CD1c-positive myeloid dendritic cell (primary cell): ENCODE measurements at regions not wholly inside any gene's neighbourhood (a gene's known extent, or its start where the extent isn't known, plus 50 kb on each side); places are given as distances from the start of the nearest gene placed in this dataset.

Experiments
- DNase-seq: peaks from one replicate; pipeline ENCODE4 v3.0.0-alpha.2; 2016; ENCODE audit errors: extremely low spot score

GRCh38 chr14:53896726-53897125, 59.9 kb downstream of the BMP4 start:
- no peak for DNase-seq

DNA sequence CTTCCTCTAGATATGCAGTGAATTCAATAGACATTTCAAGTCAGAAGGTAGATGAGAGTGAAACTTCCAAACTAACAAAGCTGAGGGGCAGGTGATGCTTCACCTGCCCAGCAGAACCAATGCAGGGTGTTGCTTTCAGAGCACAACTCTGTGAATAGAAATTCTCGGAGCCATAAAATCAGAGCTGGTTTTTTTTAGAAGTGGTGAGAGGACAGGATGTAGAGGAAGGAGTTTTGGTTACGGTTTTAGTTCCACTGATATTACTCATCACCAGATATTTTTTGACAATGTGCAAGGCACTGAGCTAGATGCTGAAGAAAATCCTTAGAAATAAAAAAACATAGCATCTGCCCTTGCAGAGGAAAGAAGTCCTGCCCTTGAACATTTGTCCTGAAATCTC, 62.2 kb downstream of the BMP4 start:
- DNase-seq, result no peak

DNA sequence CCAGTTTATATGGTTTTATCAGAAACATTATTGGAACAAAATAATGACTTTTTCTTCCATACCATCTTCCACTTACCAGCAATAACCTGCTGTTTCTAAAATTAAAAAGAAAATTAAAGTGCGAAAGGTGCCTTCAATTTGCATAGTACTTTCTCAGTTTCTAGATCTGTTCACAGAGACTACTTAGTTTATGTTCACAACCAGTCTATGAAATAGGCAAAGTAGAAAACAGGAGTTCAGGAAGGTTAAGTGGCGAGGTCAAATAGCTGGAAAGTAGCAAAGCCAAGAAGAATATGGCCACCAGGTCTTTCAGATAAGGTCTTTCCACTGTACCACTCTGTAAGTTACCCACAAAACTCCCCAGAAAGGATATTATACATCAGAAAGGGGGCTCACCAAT, 63.3 kb downstream of the BMP4 start:
- DNase-seq, result no peak

- no peak for DNase-seq
Measured at GRCh38 chr14:53890611-53891101, 66.0 kb downstream of the BMP4 start.

- no peak for DNase-seq
Measured at GRCh38 chr14:53888535-53889386, 67.9 kb downstream of the BMP4 start.

GRCh38 chr14:53885136-53885640, 71.4 kb downstream of the BMP4 start:
- DNase-seq, result no peak

DNA sequence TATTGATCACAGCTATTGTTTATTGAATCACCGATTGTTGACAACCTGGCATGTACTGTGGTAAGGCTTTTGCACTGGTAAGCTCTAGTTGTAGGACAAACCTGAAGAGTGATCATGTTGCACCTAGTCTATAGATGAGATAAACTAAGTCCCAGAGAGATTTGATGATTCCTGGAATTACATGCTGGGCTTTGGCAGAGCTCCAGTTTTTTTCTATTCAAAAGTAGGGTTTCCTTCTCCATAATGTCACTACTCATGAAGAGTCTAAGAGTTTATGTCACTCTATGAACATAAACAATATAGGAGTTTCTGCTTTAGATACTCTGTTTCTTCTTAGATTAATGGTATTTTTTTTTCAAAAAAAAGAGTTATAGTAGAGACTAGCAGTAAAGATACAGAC, 72.0 kb downstream of the BMP4 start:
- no peak for DNase-seq

- DNase-seq, result no peak
Measured at GRCh38 chr14:53883739-53884138, 72.9 kb downstream of the BMP4 start.

GRCh38 chr14:53882684-53883083, 73.9 kb downstream of the BMP4 start:
- DNase-seq, result no peak

GRCh38 chr14:53881921-53882320, 74.7 kb downstream of the BMP4 start:
- no peak for DNase-seq

DNA sequence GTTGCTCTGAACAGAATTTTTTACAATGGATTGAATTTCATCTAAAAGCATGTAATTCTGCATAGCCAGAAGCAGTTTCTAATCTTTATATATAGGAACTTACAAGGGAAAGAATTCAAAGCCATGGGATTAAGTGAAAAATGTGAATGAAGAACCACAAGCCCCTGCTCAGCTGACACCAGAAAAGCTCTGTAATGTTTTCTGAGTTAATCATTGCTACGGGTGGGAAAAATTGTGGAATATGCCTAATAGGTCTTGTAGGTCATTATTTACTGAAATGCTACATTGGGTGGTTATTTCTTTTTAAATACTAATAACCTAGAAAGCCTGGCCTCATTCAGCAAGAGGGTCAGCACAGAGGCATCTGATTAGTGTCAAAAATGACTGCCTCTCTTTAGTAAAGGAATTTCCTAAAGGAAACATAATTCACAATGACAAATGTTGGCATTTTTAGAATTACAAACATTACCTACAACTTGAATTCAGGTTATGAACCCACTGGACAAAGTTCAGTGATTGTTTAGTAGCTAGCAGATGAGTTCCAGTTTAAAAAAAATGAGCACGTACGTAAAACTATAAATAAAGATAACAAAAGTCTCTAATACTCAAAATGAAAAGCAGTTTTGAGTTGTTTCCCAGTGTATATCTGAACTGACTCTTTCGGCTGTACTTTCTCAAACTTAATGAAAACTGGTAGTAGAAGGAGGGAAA, 75.3 kb downstream of the BMP4 start:
- DNase-seq, result no peak

- no peak for DNase-seq
Measured at GRCh38 chr14:53880761-53881160, 75.9 kb downstream of the BMP4 start.

- DNase-seq, result no peak
Measured at GRCh38 chr14:53879747-53880146, 76.9 kb downstream of the BMP4 start.

DNA sequence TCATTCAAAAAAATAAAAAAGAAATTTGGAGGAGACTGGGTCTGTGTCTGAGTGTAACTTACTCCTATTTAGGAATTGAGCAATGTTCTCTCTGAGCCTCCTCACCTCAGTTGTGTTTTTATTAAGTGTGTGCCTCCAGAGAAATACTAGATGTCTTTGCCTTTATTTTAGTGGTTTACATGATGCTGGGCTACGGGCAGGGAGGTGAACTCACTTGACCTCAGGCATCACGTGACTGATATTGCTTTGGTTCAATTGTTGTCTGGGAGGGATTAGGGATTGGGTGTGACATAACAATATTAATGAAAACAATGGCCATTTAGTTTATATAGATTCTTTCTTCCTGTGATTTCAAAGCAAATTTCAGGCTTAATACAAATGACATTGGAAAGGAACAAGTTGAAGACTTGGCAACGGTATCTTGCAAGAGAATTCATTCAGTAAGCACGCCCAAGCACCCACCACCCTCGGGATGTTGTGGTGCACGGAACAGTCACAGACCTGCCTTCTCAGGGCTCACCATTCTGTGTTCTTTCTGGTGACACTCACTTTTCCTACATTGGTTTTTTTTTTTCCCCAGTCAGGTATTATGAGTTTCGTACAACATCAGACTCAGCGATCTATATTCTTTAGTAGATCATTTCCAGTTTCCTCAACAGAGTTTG, 77.5 kb downstream of the BMP4 start:
- no peak for DNase-seq

DNA sequence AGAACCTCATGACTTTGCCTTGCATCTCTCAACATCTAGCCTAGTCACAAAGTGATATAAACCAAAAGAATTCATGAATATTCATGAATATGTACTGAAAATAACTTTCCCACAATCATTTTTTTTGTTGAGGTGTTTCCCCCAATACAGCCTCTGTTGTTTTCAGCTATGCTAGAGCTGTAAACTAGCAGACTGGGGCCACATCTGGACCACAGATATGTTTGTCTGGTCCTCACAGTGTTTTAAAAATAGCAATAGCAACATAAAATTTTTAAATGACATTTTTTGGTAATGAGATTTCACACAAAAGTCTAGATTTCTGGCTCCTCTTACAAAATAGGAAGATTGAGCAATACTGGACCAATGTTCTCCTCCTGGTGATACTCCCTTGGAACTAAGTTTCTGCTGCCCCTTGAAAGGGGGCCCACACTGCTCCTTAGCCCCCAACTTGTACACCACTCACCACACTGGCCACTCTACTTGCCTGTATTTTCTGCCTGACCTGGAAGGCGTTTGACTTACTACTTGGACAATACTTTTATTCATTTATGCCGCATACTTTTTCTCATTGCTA, 81.2 kb downstream of the BMP4 start:
- no peak for DNase-seq

DNA sequence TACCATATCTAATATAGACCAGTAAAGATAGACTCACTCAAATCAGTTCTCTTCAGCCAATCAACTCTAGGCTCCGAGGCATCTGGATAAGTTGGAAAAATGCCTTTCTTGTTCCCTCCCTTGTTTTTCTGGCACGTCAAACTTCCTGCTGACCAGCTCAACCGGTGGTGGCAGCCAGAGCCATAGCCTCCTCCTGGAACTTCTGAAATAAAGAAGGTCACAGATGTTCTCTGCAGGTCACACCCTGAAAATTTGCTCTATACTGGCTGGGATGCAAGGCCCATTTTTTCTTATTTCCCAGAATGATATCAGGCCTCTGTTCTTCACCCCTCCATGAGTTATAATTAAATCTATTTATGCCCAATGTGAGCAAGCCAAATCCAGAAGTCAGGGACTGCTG, 81.9 kb downstream of the BMP4 start:
- no peak for DNase-seq

GRCh38 chr14:53872681-53873089, 83.9 kb downstream of the BMP4 start:
- DNase-seq, result no peak

DNA sequence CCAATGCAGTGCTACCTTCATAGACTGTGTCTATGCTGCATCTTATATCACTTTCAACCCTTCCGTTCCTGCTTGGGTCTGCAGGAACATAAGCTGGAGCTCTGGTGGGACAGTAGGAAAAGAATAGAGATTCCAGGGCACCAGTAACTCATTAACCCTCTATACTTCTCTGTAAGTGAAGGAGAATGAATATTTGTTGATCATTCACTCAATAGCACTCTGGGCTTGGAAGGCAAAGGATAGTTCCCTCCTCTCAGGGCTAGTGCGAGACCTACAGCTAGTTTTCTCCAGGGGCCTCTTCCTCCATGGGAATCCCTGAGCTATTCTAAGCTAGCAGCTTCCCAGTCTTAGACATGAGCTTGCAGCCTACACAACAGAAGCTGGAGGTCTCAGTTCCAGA, 84.7 kb downstream of the BMP4 start:
- no peak for DNase-seq

- no peak for DNase-seq
Measured at GRCh38 chr14:53871011-53871410, 85.6 kb downstream of the BMP4 start.

DNA sequence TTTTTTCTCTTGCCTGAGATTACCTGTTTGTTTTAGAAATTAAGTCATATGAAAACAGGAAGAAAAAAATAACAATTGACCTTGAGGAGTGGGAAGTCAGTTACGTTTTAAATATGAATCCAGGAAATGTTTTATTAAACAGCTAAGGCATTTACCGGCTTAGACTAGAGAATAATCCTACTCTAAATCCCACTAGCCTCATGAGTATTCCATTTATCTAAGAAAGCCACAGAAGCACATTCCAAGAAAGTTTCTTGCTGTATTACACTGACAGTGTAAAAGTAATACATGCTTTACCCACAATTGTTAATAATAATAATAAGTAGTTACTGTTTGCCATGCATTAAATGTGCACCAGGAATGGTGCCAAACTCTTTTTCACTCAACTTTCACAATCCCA, 90.9 kb downstream of the BMP4 start:
- DNase-seq, result no peak

DNA sequence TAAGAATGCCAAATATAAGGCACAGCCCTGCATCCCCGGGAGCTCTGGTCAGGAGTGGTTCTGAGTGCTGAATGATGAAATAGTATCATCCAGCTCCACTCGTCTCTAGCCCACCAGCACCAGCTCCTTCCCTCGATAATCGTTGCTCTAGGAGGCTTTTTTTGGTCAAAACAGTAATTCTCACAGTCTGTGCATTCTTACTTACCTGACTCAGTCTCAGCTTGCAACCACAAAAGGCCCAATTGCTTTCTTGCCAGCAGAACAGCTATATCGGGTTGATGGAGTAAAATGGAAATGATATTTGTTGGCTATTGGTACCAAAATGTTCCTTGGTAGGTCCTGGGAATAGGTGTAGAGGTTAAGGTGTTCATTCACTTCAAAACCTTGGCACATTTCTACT, 94.8 kb downstream of the BMP4 start:
- DNase-seq, result no peak

DNA sequence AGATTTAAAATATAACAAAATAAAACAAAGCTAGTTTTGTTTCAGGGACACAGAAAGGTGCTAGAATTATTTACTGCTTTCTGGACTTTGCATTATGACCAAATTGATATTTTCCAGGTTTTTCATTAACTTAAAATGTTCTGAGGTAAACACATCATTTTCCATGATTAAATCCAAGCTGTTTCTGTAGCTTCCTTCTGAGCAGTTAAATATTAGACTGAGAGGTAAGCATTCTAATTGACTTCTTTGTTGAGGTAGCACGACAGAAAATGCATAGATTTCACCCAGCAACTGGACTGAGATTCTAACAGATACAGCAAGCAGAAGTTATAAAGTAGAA, 98.3 kb downstream of the BMP4 start:
- DNase-seq, result no peak
